HG03196 (cell line): ENCODE measurements at regions not wholly inside any gene's neighbourhood (a gene's known extent, or its start where the extent isn't known, plus 50 kb on each side); places are given as distances from the start of the nearest gene placed in this dataset.
A peak's percentile ranks its signal among the peaks of the same experiment; 100 is the strongest.
"Not testable (repeated sequence)": the region's sequence is repeated elsewhere in the genome, so short reads cannot be mapped to it uniquely, and the experiment has no call there.

Experiments used
- ATAC-seq: cut with Tn5 transposase; IDR thresholded peaks from one replicate; pipeline ENCODE4 v1.9.1; 2021; ENCODE audit not compliant: unreplicated experiment

DNA sequence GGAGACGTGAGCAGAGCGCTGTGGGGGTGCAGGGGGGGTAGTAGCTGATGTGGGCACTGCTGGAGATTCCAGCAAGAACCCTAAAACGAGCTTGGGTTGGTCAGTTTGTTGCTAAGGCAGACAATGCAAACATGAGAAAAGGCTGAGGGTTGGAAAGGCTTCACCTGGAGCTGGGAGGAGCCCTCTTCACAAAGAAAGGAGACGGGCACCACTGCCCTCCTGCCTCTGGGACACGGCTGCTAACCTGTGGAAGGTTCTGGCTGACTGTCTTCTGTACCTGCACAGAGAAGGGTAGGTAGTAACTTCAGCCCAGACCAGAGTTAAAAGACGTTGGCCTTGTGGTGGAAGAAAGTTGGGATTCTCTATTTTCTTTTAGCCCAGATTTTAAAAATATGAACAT is 108.7 kb downstream of the SUCLA2 start:
- ATAC-seq: no peak

DNA sequence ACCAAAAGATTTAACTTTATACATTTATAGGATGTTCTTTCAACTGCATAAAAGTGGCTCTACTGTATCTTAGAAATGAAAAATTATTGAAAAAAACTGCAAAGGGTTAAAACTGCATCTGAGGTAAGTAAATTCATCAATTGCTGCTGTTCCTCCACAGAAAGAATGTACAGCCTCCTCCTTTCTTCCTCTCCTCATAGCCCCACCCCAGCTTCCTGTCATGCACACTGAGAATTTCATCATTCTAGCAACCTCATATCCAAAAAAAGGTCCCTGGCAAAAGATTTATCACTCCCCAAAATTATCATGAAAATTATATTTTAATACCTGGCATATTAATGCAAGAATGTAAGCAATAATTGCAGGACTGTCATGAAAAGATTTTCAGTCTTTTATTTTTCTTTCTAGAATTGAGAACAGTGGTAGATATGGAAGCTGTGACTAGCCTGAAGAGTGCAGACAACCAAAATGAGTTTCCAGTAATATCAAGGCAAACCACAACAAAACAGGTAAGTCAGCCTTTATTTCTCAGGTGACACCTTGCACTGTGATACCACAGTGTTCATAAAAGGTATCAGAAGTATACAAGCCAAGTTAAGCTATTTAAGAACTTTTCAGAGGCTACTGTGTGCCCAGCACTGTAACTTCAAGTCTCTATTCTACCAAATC is 110.8 kb downstream of the SUCLA2 start:
- no peak for ATAC-seq

DNA sequence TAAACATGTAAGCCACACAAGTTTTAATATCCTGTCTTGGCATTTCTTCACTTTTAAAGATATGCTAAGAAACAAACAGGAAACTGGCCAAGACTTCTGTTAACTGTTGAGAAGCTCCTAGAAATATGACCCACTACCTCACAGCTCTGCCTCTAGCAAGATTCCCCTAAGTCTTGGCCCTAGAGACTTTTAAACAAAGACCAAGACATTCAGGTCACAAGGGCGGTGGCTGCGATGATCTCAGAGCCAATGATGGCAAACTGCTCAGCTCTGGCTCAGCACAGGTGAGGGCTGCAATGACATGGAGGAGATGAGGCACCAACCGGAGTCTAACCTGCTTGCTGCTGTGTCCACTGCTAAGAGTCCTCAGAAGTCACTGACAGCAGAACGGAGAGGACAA is 114.8 kb downstream of the SUCLA2 start:
- no peak for ATAC-seq

DNA sequence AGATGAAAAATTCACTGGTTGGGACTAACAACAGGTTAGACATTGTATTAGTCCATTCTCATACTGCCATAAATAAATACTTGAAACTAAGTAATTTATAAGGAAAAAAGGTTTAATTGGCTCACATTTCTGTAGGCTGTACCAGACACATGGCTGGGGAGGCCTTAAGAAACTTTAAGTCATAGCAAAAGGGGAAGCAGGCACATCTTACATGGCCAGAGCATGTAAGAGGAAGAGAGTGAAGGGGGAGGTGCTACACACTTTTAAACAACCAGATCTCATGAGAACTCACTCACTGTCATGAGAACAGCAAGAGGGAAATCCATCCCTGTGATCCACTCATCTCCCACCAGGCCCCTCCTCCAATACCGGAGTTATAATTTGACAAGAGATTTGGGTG is 125.9 kb downstream of the SUCLA2 start:
- ATAC-seq: no peak

DNA sequence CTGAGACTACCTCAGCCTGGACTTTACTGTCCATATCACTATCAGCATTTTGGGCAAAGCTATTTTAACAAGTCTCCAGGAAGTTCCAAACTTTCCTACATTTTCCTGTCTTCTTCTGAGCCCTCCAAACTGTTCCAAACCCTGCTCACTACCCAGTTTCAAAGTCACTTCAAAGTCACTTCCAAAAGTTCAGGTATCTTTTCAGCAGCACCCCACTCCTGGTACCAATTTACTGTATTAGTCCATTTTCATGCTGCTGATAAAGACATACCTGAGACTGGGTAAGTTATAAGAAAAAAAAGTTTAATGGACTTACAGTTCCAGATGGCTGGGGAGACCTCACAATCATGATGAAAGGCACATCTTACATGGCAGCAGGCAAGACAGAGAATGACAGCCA is 127.1 kb downstream of the SUCLA2 start:
- ATAC-seq: not testable (repeated sequence)

DNA sequence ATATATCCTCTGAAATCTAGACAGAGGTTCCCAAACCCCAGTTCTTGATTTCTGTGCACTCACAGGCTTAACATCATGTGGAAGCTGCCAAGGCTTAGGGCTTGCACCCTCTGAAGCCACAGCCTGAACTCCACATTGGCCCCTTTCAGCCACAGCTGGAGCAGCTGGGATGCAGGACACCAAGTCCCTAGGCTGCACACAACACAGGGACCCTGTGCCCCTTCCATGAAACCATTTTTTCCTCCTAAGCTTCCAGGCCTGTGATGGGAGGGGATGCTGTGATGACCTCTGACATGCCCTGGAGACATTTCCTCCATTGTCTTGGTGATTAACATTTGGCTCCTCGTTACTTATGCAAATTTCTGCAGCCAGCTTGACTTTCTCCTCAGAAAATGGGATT is 127.8 kb downstream of the SUCLA2 start:
- not testable (repeated sequence) for ATAC-seq

DNA sequence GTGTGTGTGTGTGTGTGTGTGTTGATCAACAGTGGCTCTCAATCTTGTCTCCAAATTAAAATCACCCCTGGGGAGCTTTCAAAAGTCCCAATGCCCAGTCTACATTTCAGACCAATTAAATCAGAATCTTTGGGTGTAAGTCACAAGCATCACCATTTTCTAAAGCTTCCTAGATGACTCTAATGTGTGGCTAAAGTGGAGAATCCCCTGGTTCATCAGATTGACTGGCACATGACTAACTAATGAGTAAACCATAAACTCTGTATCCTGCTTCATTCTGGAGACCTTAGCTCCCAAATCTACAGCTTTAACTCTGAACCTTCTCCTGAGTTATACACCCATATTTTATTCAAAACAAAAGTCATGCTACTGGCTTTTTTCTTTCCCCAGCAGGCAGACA is 131.3 kb downstream of the SUCLA2 start:
- ATAC-seq: no peak

DNA sequence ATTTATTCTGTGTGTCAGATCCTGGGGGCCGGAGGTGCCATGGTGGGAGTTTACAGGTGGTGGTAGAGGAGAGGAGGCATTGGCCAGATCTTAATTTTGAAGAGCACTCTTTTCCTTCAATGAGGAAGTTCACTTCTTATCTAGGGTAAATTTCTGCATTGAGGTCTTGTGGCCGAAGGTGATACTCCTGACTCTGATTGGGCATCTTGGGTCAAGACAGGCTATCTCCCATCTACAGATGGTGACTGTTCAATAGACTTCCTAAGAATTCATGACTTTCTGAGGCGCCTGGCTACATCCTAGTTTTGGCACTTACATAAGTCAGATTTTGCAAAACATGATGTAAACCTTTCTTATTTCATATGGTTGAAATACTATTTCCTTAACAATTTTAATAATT is 135.2 kb downstream of the SUCLA2 start:
- no peak for ATAC-seq

DNA sequence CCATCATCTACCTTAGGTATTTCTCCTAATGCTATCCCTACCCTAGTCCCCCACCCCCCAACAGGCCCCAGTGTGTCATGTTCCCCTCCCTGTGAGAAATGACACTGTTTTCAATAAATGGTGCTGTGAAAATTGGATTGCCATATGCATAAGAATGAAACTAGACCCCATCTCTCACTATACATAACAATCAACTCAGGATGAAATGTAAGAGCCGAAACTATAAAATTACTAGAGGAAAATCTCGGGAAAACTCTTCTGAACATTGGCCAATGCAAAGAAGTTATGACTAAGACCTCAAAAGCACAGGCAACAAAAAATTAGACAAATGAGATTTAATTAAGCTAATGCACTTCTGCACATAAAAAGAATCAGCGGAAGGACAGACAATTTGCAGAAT is 138.2 kb downstream of the SUCLA2 start:
- no peak for ATAC-seq

DNA sequence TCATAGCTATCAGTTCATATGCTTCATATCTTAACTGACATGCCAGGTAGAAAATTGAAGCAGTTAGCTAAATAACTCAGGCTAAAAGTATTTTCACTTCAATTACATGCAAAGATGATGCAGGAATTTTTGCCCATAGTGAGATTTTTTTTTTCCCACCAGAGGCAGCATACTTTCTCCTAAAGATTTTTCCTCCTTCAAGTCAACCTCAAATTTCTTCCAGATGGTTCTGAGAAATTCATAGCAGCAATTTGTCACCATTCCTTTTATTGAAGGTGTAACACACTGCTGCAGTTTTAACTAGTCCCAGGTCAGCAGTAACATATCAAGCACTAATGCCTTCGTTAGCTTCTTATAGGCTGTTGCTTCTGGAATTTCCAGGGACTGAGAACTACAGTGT is 141.9 kb downstream of the SUCLA2 start:
- ATAC-seq: no peak

DNA sequence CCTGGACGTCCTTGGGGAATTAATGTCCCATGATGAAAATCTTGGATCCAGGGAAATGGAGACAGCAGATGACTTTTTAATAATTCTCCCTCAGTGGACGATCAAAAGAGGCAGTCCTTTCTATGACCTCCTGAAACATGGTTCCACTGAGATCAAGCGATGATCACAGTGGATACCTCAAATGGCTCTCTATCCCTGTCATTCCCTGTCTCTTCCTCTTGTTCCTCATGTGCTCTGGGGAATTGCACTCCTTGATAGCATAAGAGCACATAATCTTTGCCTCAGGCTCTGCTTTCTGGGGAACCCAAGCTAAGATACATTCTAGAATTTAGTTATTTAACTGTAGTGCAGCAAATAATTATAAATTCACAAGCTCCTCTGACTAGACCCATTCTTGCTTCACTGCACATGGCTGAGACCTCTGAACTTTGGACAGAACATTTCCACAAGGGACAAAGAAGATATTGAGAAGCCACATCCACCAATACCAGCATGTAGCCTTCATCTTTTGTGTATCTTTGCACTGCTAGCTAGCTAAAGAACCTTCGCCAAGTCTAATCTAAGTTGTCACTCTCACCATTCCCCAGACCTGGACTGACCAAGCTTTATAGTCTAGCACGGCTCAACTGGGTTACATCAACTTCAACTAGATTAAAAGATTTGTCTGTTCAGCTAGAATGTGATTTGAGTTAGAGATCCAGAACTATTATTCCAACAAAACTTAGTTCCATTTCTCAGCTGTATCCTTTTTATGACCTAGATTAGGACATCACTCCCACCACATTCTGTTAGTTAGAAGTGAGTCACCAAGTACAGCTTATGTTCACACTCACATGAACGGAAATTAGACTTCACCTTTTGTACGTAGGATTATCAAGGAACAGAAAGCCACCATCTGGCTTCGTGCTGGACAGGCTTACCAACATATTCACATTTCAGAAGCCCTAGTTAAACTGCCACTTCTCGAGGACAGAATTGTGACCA is 142.7 kb downstream of the SUCLA2 start:
- ATAC-seq: no peak

DNA sequence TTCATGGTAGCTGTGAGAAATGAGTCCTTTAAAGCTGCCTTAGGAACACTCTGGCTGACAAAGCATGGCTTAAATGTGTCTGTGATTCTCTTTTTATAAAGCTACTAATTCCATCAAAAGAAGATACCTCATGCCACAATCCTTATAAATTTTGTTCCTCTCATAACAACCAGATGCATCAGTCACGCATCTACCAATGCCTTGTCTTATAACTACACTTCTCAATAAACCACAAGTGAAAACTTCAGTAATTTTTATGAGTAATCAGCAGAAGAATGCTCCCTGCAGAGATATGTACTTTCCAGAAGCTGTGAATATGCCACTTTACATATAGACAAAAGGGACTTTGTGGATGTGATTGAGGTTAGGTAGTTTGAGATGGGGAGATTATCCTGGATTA is 147.8 kb downstream of the SUCLA2 start:
- ATAC-seq: no peak

DNA sequence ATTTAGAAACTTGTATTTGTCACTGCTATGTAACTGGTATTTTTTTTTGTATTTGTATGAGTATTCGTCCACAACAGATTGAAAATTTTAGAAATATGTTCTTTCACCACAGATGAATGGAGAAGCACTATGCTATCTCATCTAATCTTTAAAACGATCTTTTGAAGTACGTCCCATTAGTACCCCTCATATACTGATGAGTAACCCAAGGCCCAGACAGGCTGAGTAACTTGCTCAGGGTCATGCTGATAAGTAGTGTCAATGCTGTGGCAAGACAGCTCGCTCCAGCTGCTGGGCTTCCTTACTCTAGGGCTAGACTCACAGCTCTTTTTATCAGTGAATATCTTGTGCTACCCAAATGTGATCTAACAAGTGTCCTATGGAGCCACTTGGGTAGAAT is 154.2 kb downstream of the SUCLA2 start:
- no peak for ATAC-seq

DNA sequence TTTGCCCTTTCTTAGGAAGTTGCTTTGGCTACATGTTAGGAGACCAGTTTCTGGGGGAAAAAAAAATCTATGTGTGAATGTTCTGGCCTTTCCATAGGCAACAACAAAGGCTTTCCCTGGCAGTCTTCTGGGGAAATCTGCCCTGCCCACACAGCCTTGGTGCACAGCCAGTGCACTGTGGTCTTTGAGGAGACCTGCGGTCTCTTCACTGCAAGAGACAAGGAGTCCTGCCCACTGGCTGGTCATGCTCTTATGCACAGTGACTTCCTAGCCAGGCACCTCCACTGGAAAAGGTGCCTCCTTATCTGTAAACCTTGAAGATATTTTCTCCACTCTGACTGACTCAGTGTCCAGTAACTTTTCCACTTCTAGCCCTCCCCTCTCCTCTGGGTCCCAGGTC is 155.1 kb downstream of the SUCLA2 start:
- ATAC-seq: no peak

DNA sequence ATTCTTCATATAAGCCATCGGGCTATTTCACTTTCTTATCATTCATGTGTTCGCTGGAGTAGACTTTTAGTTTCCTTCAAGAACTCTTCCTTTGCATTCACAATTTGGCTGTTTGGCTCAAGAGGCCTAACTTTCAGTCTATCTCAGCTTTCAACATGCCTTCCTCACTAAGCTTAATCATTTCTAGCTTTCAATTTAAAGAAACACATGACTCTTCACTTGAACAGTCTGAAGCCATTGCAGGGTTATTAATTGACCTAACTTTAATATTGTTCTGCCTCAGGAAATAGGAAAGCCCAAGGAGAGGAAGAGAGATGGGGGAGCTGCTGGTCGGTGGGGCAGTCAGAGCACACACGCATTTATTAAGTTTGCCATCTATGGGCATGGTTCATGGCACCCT is 158.1 kb downstream of the SUCLA2 start:
- ATAC-seq: peak; percentile 76

DNA sequence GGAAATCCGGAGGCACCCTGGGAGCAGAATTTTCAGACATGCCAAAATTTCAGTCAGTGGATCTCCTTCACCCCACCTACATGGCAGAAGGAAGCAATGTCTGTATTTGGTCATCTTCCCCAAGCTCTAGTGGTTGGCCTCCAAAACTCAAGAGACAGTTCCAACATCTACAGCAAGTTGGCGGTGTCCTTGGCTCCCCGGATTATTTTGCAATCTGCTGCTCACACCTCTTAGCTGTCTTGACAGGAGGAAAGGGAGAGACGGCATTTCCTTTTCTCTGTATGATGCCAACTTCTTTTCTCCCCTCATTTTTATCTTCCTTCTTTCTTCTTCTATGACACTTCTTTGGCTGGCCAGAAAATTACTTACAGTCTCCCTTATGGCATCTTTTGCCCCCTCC is 159.9 kb downstream of the SUCLA2 start:
- no peak for ATAC-seq

DNA sequence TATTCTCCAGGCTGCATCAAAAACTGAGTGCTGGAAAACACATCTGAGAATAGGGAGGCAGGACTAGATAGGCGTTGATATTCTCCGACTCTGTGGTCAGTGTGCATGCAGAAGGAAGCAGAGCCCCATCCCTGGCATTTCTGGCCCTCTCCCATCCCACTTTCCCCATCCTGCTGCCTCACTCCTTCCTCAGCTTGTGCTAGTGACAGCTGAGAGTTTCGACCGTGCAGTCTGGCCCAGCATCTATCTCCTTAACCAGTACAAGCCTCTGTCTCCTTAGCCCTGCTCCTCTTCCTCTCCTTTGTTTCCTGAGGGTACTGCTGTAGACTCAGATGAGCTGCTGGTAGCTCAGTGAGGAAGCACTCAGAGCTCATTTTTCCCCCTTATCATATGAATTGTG is 163.2 kb downstream of the SUCLA2 start:
- no peak for ATAC-seq

DNA sequence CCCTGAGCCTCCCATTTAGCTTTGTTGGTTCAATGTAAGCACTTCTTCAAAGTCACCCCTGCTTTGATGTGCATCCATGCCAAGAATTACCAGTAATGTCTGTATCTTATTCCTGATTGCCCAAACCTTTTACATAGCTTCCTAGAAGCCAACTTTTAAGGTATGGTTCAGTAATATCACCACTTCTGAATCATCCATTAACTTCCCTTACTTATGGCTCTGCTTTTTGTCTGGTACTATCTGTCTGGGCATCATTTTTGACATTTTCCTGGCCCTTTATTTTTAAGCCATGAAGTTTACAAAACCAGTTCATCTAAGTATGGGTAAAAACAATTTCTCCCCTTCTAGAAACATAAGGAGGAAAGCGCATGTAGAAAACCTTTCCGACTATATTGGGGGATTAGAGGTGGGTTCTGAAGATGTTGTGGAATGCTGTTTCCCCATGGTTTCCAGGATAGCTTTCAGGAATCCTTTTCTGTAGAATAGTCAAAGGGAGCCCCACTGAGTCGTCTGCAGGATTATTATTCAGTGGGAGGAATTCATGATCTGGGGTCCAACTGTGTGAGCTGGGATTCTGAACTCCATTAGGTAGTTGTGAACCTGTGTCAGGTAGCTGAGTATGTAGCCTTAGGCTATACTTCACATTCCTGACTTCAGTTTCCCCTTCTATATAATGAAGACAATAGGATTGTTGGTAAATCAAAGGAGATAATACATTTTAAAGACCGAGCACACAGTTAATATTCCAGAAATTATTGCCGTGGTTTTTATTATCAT is 163.8 kb downstream of the SUCLA2 start:
- no peak for ATAC-seq

DNA sequence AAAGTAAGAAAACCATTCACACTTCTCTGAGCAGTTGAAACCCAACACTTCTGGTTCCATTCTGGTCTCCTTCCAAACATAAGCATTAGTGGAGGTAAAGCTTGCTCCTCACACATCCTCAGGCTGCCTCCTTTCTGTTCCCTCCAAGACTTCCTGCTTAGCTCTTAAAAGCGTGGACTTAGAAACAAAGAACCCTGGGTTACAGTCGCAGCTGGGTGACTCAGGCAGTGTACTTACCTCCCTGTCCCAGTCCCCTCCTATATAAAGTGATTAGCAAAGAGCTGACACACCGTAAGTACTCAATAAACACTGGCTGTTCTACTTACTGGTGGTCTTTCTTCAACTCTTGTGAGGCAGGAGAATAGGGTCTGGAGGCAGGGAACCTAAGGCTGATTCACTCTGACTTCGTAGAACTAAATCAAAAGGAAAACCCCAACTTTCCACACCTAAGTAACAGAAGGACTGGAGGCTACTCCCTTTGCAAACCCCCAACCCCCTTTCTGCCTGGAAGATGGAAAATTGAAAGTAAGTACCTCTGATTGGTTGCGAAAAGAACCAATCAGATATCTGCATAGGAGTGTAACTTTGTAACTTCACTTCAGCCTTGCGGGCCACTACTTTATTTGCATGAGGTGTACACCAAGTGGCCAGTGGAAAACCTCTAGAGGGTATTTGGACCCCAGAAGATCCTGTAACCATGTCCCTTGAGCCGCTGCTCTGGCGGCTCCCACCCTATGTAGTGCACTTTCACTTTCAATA is 165.4 kb downstream of the SUCLA2 start:
- ATAC-seq: no peak

DNA sequence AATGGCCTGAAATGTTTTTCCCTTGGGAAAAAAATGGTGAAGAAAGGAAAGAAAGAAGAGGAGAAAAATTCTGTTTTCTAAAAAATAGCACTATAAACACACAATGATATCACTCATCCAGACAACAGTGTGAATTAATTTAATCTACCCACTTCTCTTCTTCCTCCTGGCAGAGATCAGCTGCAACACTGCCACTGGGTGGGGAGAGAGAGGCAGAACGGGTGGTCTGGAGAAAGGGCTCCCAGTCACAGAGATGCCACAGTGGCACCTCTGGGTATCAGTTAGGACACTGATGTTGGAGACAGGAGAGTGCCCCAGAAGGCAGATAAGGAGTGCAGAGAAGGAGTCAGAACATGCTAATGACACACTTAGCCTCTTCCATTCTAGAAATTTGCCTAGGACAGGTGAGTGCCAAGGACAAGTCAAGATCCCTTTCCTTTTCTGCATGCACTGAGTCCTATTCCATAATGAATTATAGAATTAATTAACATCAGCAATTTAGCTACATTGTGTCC is 168.6 kb downstream of the SUCLA2 start:
- ATAC-seq: no peak

DNA sequence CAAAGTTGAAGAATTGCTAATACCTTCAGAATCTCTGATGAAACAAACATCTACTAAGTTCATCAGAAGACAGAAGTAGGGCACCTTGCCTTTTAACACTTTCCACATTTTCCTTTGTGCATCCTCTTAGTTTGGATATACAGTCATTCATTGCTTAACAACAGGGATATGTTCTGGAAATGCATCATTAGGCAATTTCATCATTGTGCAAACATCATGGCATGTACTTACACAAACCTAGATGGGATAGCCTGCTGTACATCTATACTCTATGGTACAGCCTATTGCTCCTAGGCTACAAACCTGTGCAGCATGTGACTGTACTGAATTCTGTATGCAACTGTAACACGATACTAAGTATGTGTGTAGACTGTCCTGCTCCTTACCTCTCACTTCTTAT is 169.8 kb downstream of the SUCLA2 start:
- ATAC-seq: no peak
